Astrocyte (in vitro differentiated cells and primary cell): ENCODE measurements at regions not wholly inside any gene's neighbourhood (a gene's known extent, or its start where the extent isn't known, plus 50 kb on each side); places are given as distances from the start of the nearest gene placed in this dataset.

Source experiments
- DNase-seq: peaks from one replicate; pipeline ENCODE4 v3.0.0-alpha.2; 2010; ENCODE audit warnings: low read depth
- FAIRE-seq: peaks from 2 replicates; lab custom pipeline; 2011; peaks lifted over from hg19 to GRCh38; lab: Jason Lieb, UNC
- H2AFZ ChIP-seq: 2 replicates; pipeline ENCODE4 v1.6.0; 2012; ENCODE audit warnings: low read depth, low read length, inconsistent platforms
- H3K27ac ChIP-seq: 2 replicates; pipeline ENCODE4 v1.5.1; 2011; ENCODE audit warnings: low read depth, low read length, inconsistent platforms
- H3K27me3 ChIP-seq: 2 replicates; pipeline ENCODE4 v1.6.0; 2011; ENCODE audit warnings: low read length, inconsistent platforms; ENCODE audit not compliant: insufficient read depth
- H3K36me3 ChIP-seq: 2 replicates; pipeline ENCODE4 v1.5.1; 2011; ENCODE audit warnings: low read length, inconsistent platforms; ENCODE audit not compliant: insufficient read depth
- H3K4me1 ChIP-seq: 2 replicates; pipeline ENCODE4 v1.5.1; 2011; ENCODE audit warnings: low read length, inconsistent platforms; ENCODE audit not compliant: insufficient read depth
- H3K4me2 ChIP-seq: 2 replicates; pipeline ENCODE4 v1.6.0; 2012; ENCODE audit warnings: low read length, inconsistent platforms
- H3K4me3 ChIP-seq: 2 replicates; pipeline ENCODE4 v1.5.1; 2011; ENCODE audit warnings: low read depth, mild to moderate bottlenecking, low read length, inconsistent platforms; ENCODE audit not compliant: insufficient read depth
- H3K79me2 ChIP-seq: 2 replicates; pipeline ENCODE4 v1.6.0; 2012; ENCODE audit warnings: mild to moderate bottlenecking, low read length, inconsistent platforms; ENCODE audit not compliant: insufficient read depth
- H3K9ac ChIP-seq: 2 replicates; pipeline ENCODE4 v1.6.0; 2012; ENCODE audit warnings: mild to moderate bottlenecking, low read length, inconsistent platforms
- H3K9me3 ChIP-seq: 2 replicates; pipeline ENCODE4 v1.5.1; 2012; ENCODE audit warnings: low read depth, mild to moderate bottlenecking, low read length, inconsistent platforms; ENCODE audit not compliant: insufficient read depth
- H4K20me1 ChIP-seq: 2 replicates; pipeline ENCODE4 v1.6.0; 2012; ENCODE audit warnings: low read length, inconsistent platforms; ENCODE audit not compliant: insufficient read depth
- H3K27ac Mint-ChIP-seq: one replicate; pipeline ENCODE4 v1.8.0; 2021; ENCODE audit warnings: mild to moderate bottlenecking, mixed read lengths; ENCODE audit not compliant: unreplicated experiment
- H3K27me3 Mint-ChIP-seq: one replicate; pipeline ENCODE4 v1.8.0; 2021; ENCODE audit warnings: low read depth, mixed read lengths; ENCODE audit not compliant: unreplicated experiment
- H3K36me3 Mint-ChIP-seq: one replicate; pipeline ENCODE4 v1.8.0; 2021; ENCODE audit warnings: low read depth, mixed read lengths; ENCODE audit not compliant: unreplicated experiment
- H3K4me1 Mint-ChIP-seq: one replicate; pipeline ENCODE4 v1.8.0; 2021; ENCODE audit warnings: low read depth, mixed read lengths; ENCODE audit not compliant: unreplicated experiment
- H3K4me3 Mint-ChIP-seq: one replicate; pipeline ENCODE4 v1.8.0; 2021; ENCODE audit warnings: mild to moderate bottlenecking, moderate library complexity, mixed read lengths; ENCODE audit not compliant: unreplicated experiment
- H3K9me3 Mint-ChIP-seq: one replicate; pipeline ENCODE4 v1.8.0; 2021; ENCODE audit warnings: mild to moderate bottlenecking, mixed read lengths; ENCODE audit not compliant: unreplicated experiment
- CTCF ChIP-seq: IDR thresholded peaks from 2 replicates; pipeline ENCODE4 v1.5.1; 2011; ENCODE audit warnings: low read depth, mild to moderate bottlenecking, inconsistent platforms, low read length, moderate library complexity; ENCODE audit not compliant: insufficient read depth
- EZH2 ChIP-seq: IDR thresholded peaks from 2 replicates; pipeline ENCODE4 v1.6.1; 2012; ENCODE audit warnings: mild to moderate bottlenecking, low read length, inconsistent platforms; ENCODE audit not compliant: insufficient read depth

GRCh38 chr2:81550277-81550676, 1245.7 kb upstream of the LRRTM1 start:
- H3K9me3 Mint-ChIP-seq = no peaks in the 10 kb centered on the region

GRCh38 chr2:81549646-81550045, 1245.1 kb upstream of the LRRTM1 start:
- no peaks in the 10 kb centered on the region for H3K79me2 ChIP-seq
- no peaks in the 10 kb centered on the region for H3K9me3 ChIP-seq
- no peak overlapping the region for H3K9ac ChIP-seq
- H3K4me2 ChIP-seq = no peak overlapping the region
- H3K4me3 ChIP-seq = no peak overlapping the region
- H4K20me1 ChIP-seq = no peaks in the 10 kb centered on the region
- no peaks in the 10 kb centered on the region for H3K36me3 Mint-ChIP-seq
- no peak for DNase-seq
- no peaks in the 10 kb centered on the region for H3K27me3 Mint-ChIP-seq
- H3K4me3 Mint-ChIP-seq = no peak overlapping the region
- no peak overlapping the region for H3K27ac Mint-ChIP-seq
- no peak overlapping the region for H3K27ac ChIP-seq
- no peak overlapping the region for H2AFZ ChIP-seq
- peaks cover 9% of the 10 kb centered on the region for H3K4me1 Mint-ChIP-seq
- H3K9me3 Mint-ChIP-seq = no peaks in the 10 kb centered on the region
- H3K4me1 ChIP-seq = no peaks in the 10 kb centered on the region
- H3K36me3 ChIP-seq = no peaks in the 10 kb centered on the region
- no peak for FAIRE-seq
- TF ChIP-seq CTCF (no peak), EZH2 (no peak)
- no peaks in the 10 kb centered on the region for H3K27me3 ChIP-seq

More at GRCh38 chr2:81550277-81550676, 1245.7 kb upstream of the LRRTM1 start:
- Histone ChIP-seq H3K4me1 (no peaks in the 10 kb centered on the region), H3K9ac (no peak overlapping the region), H2AFZ (no peak overlapping the region), H3K27ac (no peak overlapping the region), H3K27me3 (no peaks in the 10 kb centered on the region), H3K4me2 (no peak overlapping the region), H3K36me3 (no peaks in the 10 kb centered on the region), H3K79me2 (no peaks in the 10 kb centered on the region), H3K9me3 (no peaks in the 10 kb centered on the region), H4K20me1 (no peaks in the 10 kb centered on the region), H3K4me3 (no peak overlapping the region)
- DNase-seq = no peak
- no peaks in the 10 kb centered on the region for H3K36me3 Mint-ChIP-seq
- TF ChIP-seq CTCF (no peak), EZH2 (no peak)
- no peak for FAIRE-seq
- H3K27ac Mint-ChIP-seq = no peak overlapping the region
- no peak overlapping the region for H3K4me3 Mint-ChIP-seq
- peaks cover 9% of the 10 kb centered on the region for H3K4me1 Mint-ChIP-seq
- H3K27me3 Mint-ChIP-seq = no peaks in the 10 kb centered on the region

GRCh38 chr2:81545626-81546025, 1241.1 kb upstream of the LRRTM1 start:
- TF ChIP-seq EZH2 (no peak), CTCF (no peak)
- H3K27me3 Mint-ChIP-seq = no peaks in the 10 kb centered on the region
- H3K4me1 Mint-ChIP-seq = peaks cover 3% of the 10 kb centered on the region
- DNase-seq (no peak), FAIRE-seq (no peak)
- no peaks in the 10 kb centered on the region for H3K27me3 ChIP-seq
- no peak overlapping the region for H2AFZ ChIP-seq
- H3K4me1 ChIP-seq = no peaks in the 10 kb centered on the region
- H3K9me3 Mint-ChIP-seq = no peaks in the 10 kb centered on the region
- H3K9me3 ChIP-seq = no peaks in the 10 kb centered on the region
- no peak overlapping the region for H3K27ac ChIP-seq
- H3K4me3 ChIP-seq = no peak overlapping the region
- no peaks in the 10 kb centered on the region for H4K20me1 ChIP-seq
- H3K36me3 Mint-ChIP-seq = no peaks in the 10 kb centered on the region
- H3K36me3 ChIP-seq = no peaks in the 10 kb centered on the region
- H3K9ac ChIP-seq = no peak overlapping the region
- no peak overlapping the region for H3K4me3 Mint-ChIP-seq
- no peaks in the 10 kb centered on the region for H3K79me2 ChIP-seq
- H3K4me2 ChIP-seq = no peak overlapping the region
- no peak overlapping the region for H3K27ac Mint-ChIP-seq
